Erythroblast (primary cell): ENCODE measurements at regions not wholly inside any gene's neighbourhood (a gene's known extent, or its start where the extent isn't known, plus 50 kb on each side); places are given as distances from the start of the nearest gene placed in this dataset.

Experiments
- GATA1 ChIP-seq: IDR thresholded peaks from 2 replicates; pipeline ENCODE4 v1.6.1; 2011; ENCODE audit warnings: low read depth, mild to moderate bottlenecking, control low read depth, low read length, moderate library complexity
- POLR2A ChIP-seq: IDR thresholded peaks from 2 replicates; pipeline ENCODE4 v1.6.1; 2011; ENCODE audit warnings: mild to moderate bottlenecking, low read length

DNA sequence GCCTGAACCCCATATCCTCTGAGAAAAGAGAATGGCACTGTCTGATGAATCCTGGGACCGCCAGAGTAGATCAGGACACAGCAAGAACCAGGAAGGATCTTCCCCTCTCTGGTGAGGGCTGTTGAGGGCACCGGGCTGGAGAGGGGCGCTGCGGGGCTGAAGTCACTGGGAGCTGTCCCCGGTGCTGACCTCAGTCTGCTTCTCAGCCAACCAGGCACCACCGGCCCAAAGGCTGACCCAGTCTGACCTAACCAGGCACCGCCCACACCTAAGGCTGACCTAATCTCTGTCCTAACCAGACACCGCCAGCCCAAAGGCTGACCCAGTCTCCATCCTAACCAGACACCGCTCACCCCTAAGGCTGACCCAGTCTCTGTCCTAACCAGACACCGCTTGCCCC, 82.8 kb downstream of the CPZ start:
- TF ChIP-seq POLR2A = no peak
- no peak for TF ChIP-seq GATA1
